Epithelial cell of proximal tubule (primary cell): ENCODE measurements at regions not wholly inside any gene's neighbourhood (a gene's known extent, or its start where the extent isn't known, plus 50 kb on each side); places are given as distances from the start of the nearest gene placed in this dataset.
"Not testable (repeated sequence)": the region's sequence is repeated elsewhere in the genome, so short reads cannot be mapped to it uniquely, and the experiment has no call there.

ENCODE experiments used
- DNase-seq: peaks from one replicate; pipeline ENCODE4 v3.0.0-alpha.2; 2011; ENCODE audit warnings: low read depth
- H3K4me3 ChIP-seq: 2 replicates; pipeline ENCODE4 v1.5.1; 2011; ENCODE audit warnings: low read depth, mild to moderate bottlenecking, low read length
- CTCF ChIP-seq: conservative IDR thresholded peaks from 2 replicates; pipeline ENCODE4 v1.5.1; 2012; ENCODE audit warnings: low read depth, mild to moderate bottlenecking, low read length

- no peak for DNase-seq
- H3K4me3 ChIP-seq: no peak overlapping the region
- TF ChIP-seq CTCF: no peak
Observed at GRCh38 chr3:82186017-82186416, 424.6 kb upstream of the GBE1 start.

GRCh38 chr3:82179291-82179690 is 417.8 kb upstream of the GBE1 start:
- no peak for TF ChIP-seq CTCF
- no peak for DNase-seq
- H3K4me3 ChIP-seq: no peak overlapping the region

- TF ChIP-seq CTCF: no peak
- no peak for DNase-seq
- no peak overlapping the region for H3K4me3 ChIP-seq
Observed at GRCh38 chr3:82178291-82178690, 416.8 kb upstream of the GBE1 start.

GRCh38 chr3:82177774-82178173 is 416.3 kb upstream of the GBE1 start:
- no peak for TF ChIP-seq CTCF
- H3K4me3 ChIP-seq: no peak overlapping the region
- DNase-seq: no peak

- DNase-seq: no peak
- no peak overlapping the region for H3K4me3 ChIP-seq
- no peak for TF ChIP-seq CTCF
Observed at GRCh38 chr3:82165266-82165665, 403.8 kb upstream of the GBE1 start.

- DNase-seq: no peak
- no peak overlapping the region for H3K4me3 ChIP-seq
- TF ChIP-seq CTCF: peak; percentile 34
Observed at GRCh38 chr3:82163907-82164520, 402.6 kb upstream of the GBE1 start.

- H3K4me3 ChIP-seq: no peak overlapping the region
- DNase-seq: peak; percentile 74
- no peak for TF ChIP-seq CTCF
Observed at GRCh38 chr3:82157952-82158351, 396.5 kb upstream of the GBE1 start.

GRCh38 chr3:82153892-82154291 is 392.4 kb upstream of the GBE1 start:
- not testable (repeated sequence) for H3K4me3 ChIP-seq, DNase-seq
